Fibroblast of the aortic adventitia (primary cell): ENCODE measurements at regions not wholly inside any gene's neighbourhood (a gene's known extent, or its start where the extent isn't known, plus 50 kb on each side); places are given as distances from the start of the nearest gene placed in this dataset.
A peak's percentile ranks its signal among the peaks of the same experiment; 100 is the strongest.

Experiments
- DNase-seq: peaks from one replicate; pipeline ENCODE4 v3.0.0-alpha.2; 2010; ENCODE audit warnings: low read depth
- H3K4me3 ChIP-seq: 2 replicates; pipeline ENCODE4 v1.5.1; 2011; ENCODE audit warnings: low read depth, mild to moderate bottlenecking, control low read depth, low read length, moderate library complexity
- TF ChIP-seq, protein P1 (sequence below): IDR thresholded peaks from 2 replicates; pipeline ENCODE4 v1.5.1; 2011; ENCODE audit warnings: mild to moderate bottlenecking, low read length, control low read depth, inconsistent platforms; ENCODE audit not compliant: insufficient read depth

DNA sequence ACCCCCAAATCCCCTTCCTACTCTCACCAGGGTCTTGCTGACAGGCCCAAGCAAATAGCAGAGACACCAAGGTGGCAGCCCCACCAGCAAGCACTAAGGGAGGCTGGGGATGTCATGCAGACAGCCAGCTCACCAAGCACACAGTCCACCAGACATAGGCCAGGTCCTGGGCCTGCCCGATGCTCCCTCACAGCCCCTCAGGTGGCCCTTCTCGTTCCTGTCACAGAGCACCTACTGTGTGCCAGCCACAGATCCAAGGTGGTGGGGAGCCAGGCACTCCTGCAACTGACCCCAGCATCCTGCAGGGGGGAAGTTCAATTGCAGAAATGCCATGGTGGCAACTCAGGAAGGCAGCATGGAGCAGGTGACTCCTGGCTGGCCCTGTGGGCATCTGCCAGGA, 60.5 kb upstream of the PNMA1 start:
- DNase-seq, result no peak
- H3K4me3 ChIP-seq, result no peak overlapping the region
- TF ChIP-seq, protein P1, sequence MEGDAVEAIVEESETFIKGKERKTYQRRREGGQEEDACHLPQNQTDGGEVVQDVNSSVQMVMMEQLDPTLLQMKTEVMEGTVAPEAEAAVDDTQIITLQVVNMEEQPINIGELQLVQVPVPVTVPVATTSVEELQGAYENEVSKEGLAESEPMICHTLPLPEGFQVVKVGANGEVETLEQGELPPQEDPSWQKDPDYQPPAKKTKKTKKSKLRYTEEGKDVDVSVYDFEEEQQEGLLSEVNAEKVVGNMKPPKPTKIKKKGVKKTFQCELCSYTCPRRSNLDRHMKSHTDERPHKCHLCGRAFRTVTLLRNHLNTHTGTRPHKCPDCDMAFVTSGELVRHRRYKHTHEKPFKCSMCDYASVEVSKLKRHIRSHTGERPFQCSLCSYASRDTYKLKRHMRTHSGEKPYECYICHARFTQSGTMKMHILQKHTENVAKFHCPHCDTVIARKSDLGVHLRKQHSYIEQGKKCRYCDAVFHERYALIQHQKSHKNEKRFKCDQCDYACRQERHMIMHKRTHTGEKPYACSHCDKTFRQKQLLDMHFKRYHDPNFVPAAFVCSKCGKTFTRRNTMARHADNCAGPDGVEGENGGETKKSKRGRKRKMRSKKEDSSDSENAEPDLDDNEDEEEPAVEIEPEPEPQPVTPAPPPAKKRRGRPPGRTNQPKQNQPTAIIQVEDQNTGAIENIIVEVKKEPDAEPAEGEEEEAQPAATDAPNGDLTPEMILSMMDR, result no peak

DNA sequence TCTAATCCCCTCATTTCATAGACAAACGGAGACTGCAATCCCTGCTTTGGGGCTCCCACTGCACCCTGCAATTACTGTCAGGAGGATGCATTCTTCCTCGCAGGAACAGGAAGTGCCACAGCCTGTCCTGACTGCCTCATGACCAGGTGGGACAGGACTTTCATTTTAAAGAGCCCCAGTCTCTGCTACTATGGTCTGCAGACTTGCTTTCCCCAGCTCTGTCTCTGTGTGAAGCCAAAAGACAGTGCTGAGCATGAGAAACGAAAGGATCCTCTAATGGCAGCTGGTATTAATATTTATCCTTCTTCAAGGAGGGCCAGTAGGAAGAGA, 60.0 kb upstream of the PNMA1 start:
- H3K4me3 ChIP-seq, result no peak overlapping the region
- TF ChIP-seq, protein P1, result no peak
- no peak for DNase-seq

DNA sequence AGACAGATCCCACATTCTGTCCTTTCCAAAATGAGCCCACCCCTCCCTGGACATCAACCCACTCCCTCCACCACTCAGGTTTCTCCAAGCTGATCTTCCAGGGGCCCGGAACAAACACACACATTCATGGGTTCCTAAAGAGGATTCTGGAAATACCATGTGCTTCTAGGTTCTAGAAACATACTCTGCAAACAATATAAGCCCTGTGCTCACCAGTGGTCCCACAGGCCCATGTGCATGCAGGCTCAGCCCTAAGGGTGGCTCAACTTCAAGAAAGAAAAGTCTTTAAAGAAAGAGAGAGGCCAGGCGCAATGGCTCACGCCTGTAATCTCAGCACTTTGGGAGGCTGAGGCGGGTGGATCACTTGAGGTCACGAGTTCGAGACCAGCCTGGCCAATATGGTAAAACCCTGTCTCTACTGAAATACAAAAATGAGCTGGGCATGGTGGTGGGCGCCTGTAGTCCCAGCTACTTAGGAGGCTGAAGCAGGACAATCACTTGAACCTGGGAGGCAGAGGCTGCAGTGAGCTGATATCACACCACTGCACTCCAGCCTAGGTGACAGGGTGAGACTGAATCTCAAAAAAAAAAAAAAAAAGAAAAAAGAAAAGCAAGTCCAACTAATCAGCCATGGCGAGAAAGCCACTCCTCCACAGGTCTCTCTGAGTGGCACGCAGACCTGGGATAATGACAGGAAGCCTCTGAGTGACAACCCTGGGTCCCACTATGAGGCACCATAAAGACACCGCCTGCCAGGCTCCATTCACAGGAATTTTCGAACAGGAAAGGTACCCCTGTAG, 59.5 kb upstream of the PNMA1 start:
- DNase-seq, result no peak
- TF ChIP-seq, protein P1, result no peak
- H3K4me3 ChIP-seq, result no peak overlapping the region

DNA sequence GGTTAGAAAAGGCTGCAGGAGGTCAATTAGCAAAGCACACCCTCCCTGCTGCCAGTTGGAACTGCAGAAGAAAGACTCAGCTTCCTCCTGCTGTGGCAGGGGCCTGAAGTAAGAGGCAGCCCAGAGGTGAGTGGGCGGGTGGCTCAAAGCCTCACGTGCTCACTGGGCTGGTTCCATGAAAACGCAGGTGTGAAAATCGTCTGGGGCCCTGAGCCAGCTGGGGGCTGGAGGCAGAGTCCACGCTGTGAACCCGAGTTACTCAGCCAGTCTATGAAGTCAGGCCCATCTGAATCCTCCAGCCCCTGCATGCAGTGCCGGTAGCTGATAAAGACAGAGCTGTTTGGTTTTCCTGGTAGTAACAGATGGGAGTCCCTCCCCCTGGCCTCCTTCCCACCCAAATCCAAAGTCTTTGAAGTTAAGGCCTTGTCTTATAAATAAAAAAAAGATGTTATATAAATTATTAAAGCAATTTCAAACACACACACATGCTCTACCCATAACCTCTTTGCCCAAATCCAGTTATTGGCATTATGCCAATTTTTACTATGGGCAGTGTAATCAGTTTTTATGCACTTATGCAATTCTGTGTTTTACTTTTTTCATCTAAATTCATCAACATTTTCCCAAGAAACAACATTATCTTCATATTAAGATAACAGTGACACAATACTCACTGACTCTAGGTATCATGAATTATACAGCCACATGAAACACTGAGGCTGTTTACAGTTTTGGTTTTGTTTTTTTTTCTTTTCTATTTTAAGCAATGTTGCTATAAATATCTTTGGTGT, 57.9 kb upstream of the PNMA1 start:
- TF ChIP-seq, protein P1, result no peak
- DNase-seq, result peak; percentile 71
- no peak overlapping the region for H3K4me3 ChIP-seq

DNA sequence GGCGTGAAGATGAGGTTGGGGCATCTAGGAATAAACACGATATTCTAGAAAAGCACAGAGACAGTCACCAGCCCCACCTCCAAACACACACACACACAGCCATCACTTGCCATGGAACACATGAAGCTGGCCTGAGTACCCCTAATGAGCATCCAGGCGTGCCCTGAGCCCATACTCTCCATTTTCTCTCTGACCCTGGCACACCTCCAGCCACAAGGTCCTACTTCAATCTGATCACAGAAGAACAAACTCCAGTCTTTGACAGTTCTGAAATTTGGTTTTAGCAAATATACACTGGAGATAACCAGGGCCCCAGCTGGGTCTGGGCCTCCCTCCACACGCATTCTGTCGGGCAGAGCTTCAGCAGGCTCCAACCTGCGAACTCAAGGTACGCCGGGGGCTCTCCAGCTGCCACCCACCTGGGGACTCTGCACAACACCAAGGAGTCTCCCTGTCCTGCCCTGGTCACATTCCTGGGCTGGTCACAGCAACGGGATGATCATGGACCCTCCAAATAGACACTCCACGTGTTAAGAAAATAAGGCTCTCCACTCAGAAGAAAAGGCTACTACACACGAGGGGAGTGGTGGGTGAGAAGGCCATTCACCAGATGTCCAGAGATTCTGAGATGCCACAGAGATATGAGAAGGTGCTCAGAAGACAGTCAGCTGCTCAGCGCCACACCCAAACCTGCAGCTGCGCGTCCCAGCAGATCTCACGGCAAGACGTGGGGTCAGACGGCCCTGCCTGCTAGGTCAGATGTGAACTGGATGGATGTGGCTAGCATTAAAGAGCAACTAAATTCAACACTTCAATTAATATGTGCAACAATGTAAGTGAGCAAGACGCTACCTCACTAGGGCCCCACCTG, 57.0 kb upstream of the PNMA1 start:
- no peak overlapping the region for H3K4me3 ChIP-seq
- TF ChIP-seq, protein P1, result no peak
- DNase-seq, result no peak

DNA sequence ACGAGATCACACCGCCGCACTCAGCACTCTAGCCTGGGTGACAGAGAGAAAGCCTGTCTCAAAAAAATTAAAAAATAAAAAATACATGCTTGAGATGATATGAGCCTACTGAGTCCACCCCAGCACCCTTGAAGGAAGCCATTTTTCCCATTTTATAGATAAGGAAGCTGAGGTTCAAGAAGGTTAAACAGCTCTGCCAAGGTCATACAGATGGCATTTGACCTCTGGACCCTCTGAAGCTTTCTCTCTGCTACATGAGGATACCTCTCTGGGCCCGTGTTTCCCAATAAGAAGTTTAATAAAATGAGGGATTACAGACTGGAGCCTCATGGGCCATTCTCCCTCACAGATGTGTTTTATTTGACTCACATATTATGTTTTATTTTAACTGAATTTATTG, 53.9 kb upstream of the PNMA1 start:
- TF ChIP-seq, protein P1, result no peak
- DNase-seq, result no peak
- no peak overlapping the region for H3K4me3 ChIP-seq
